WTC11 (cell line): ENCODE measurements at regions not wholly inside any gene's neighbourhood (a gene's known extent, or its start where the extent isn't known, plus 50 kb on each side); places are given as distances from the start of the nearest gene placed in this dataset.

ENCODE experiments used
- ATAC-seq: fragments of 200-7000 bp; cut with Tn5 transposase; 2 replicates; pipeline ENCODE4 v1.10.0; 2021; ENCODE audit warnings: mild to moderate bottlenecking, moderate library complexity
- CTCF ChIA-PET: fragments of 300-600 bp; sonication (Branson Sonifier 250); formaldehyde crosslinking; loops from one replicate; lab custom pipeline; 2021; ENCODE audit warnings: antibody characterized with exemption; lab: Charles Lee
- POLR2A ChIA-PET: fragments of 350-600 bp; sonication (Branson Sonifier 250); formaldehyde crosslinking; loops from one replicate; lab custom pipeline; 2021; ENCODE audit warnings: antibody characterized with exemption; lab: Charles Lee
- DNase-seq: peaks from one replicate; pipeline ENCODE4 v3.0.0; 2021; ENCODE audit warnings: low spot score
- H3K27ac Mint-ChIP-seq: 2 replicates; pipeline ENCODE4 v1.8.0; 2021; ENCODE audit warnings: mixed read lengths
- H3K27me3 Mint-ChIP-seq: 2 replicates; pipeline ENCODE4 v1.8.0; 2021; ENCODE audit warnings: low read depth, mild to moderate bottlenecking, moderate library complexity, mixed read lengths
- H3K36me3 Mint-ChIP-seq: 2 replicates; pipeline ENCODE4 v1.8.0; 2021; ENCODE audit warnings: mixed read lengths
- H3K4me1 Mint-ChIP-seq: 2 replicates; pipeline ENCODE4 v1.8.0; 2022; ENCODE audit warnings: mixed read lengths
- H3K4me3 Mint-ChIP-seq: 2 replicates; pipeline ENCODE4 v1.8.0; 2021; ENCODE audit warnings: mild to moderate bottlenecking, moderate library complexity, mixed read lengths
- H3K9me3 Mint-ChIP-seq: 2 replicates; pipeline ENCODE4 v1.8.0; 2021; ENCODE audit warnings: mixed read lengths
- CBFB ChIP-seq: sonication (generic); formaldehyde crosslinking; IDR thresholded peaks from 2 replicates; pipeline ENCODE4 v1.8.1; 2022; ENCODE audit warnings: mild to moderate bottlenecking, low read depth, missing genetic modification reagents
- CREB1 ChIP-seq: sonication (generic); formaldehyde crosslinking; IDR thresholded peaks from 2 replicates; pipeline ENCODE4 v1.8.0; 2023; ENCODE audit warnings: mild to moderate bottlenecking, missing genetic modification reagents
- CREM ChIP-seq: sonication (generic); formaldehyde crosslinking; IDR thresholded peaks from 2 replicates; pipeline ENCODE4 v1.8.1; 2022; ENCODE audit warnings: mild to moderate bottlenecking, missing genetic modification reagents, moderate library complexity
- ESRRA ChIP-seq: sonication (generic); formaldehyde crosslinking; IDR thresholded peaks from 2 replicates; pipeline ENCODE4 v1.8.1; 2022; ENCODE audit warnings: mild to moderate bottlenecking, missing genetic modification reagents, borderline replicate concordance
- FOXK1 ChIP-seq: sonication (generic); formaldehyde crosslinking; IDR thresholded peaks from 2 replicates; pipeline ENCODE4 v1.8.0; 2022; ENCODE audit warnings: mild to moderate bottlenecking, moderate library complexity, missing genetic modification reagents
- FOXP1 ChIP-seq: sonication (generic); formaldehyde crosslinking; IDR thresholded peaks from 2 replicates; pipeline ENCODE4 v1.8.0; 2022; ENCODE audit warnings: missing genetic modification reagents, mild to moderate bottlenecking, moderate library complexity, borderline replicate concordance
- MXD4 ChIP-seq: fragments of 250-450 bp; sonication (Bioruptor Pico); IDR thresholded peaks from 2 replicates; pipeline ENCODE4 v1.8.0; 2021; ENCODE audit warnings: mild to moderate bottlenecking, moderate library complexity, borderline replicate concordance
- NR1H2 ChIP-seq: sonication (generic); formaldehyde crosslinking; IDR thresholded peaks from 2 replicates; pipeline ENCODE4 v1.9.0; 2021; ENCODE audit warnings: mild to moderate bottlenecking, moderate library complexity, missing genetic modification reagents
- NR3C1 ChIP-seq: sonication (generic); formaldehyde crosslinking; conservative IDR thresholded peaks from 2 replicates; pipeline ENCODE4 v1.8.1; 2023; ENCODE audit warnings: low read depth, mild to moderate bottlenecking, missing genetic modification reagents
- RELA ChIP-seq: sonication (generic); formaldehyde crosslinking; IDR thresholded peaks from 2 replicates; pipeline ENCODE4 v1.8.1; 2022; ENCODE audit warnings: missing genetic modification reagents, mild to moderate bottlenecking, borderline replicate concordance
- RORB ChIP-seq: fragments of 250-450 bp; sonication (Bioruptor Pico); IDR thresholded peaks from 2 replicates; pipeline ENCODE4 v1.9.0; 2021; ENCODE audit warnings: mild to moderate bottlenecking
- SP1 ChIP-seq: sonication (generic); formaldehyde crosslinking; conservative IDR thresholded peaks from 2 replicates; pipeline ENCODE4 v1.8.1; 2022; ENCODE audit warnings: missing genetic modification reagents
- TP53 ChIP-seq: sonication (generic); formaldehyde crosslinking; IDR thresholded peaks from 2 replicates; pipeline ENCODE4 v1.8.1; 2023; ENCODE audit warnings: mild to moderate bottlenecking, missing genetic modification reagents
- ZNF219 ChIP-seq: sonication (generic); formaldehyde crosslinking; IDR thresholded peaks from 2 replicates; pipeline ENCODE4 v1.8.0; 2023; ENCODE audit warnings: missing genetic modification reagents, mild to moderate bottlenecking, borderline replicate concordance
- ZNF232 ChIP-seq: sonication (generic); formaldehyde crosslinking; IDR thresholded peaks from 2 replicates; pipeline ENCODE4 v1.8.0; 2022; ENCODE audit warnings: mild to moderate bottlenecking, missing genetic modification reagents
- ZNF317 ChIP-seq: sonication (generic); formaldehyde crosslinking; IDR thresholded peaks from 2 replicates; pipeline ENCODE4 v1.8.1; 2023; ENCODE audit warnings: low read depth, mild to moderate bottlenecking, moderate library complexity, missing genetic modification reagents, borderline replicate concordance
- ZNF396 ChIP-seq: fragments of 250-450 bp; sonication (Bioruptor Pico); IDR thresholded peaks from 2 replicates; pipeline ENCODE4 v1.8.0; 2021; ENCODE audit warnings: mild to moderate bottlenecking, moderate library complexity, borderline replicate concordance
- ZNF671 ChIP-seq: fragments of 250-450 bp; sonication (Bioruptor Pico); IDR thresholded peaks from 2 replicates; pipeline ENCODE4 v1.8.0; 2021; ENCODE audit warnings: mild to moderate bottlenecking
- TF ChIP-seq, protein P1 (sequence below): sonication (generic); formaldehyde crosslinking; IDR thresholded peaks from 2 replicates; pipeline ENCODE4 v1.8.1; 2022; ENCODE audit warnings: low read depth, mild to moderate bottlenecking, moderate library complexity, missing genetic modification reagents, borderline replicate concordance
- TF ChIP-seq, protein P2 (sequence below): sonication (generic); formaldehyde crosslinking; IDR thresholded peaks from 2 replicates; pipeline ENCODE4 v1.8.1; 2023; ENCODE audit warnings: mild to moderate bottlenecking, moderate library complexity, missing genetic modification reagents
- TF ChIP-seq, protein P3 (sequence below): sonication (generic); formaldehyde crosslinking; IDR thresholded peaks from 2 replicates; pipeline ENCODE4 v1.8.1; 2023; ENCODE audit warnings: mild to moderate bottlenecking, missing genetic modification reagents, moderate library complexity
- TF ChIP-seq, protein P4 (sequence below): sonication (generic); formaldehyde crosslinking; IDR thresholded peaks from 2 replicates; pipeline ENCODE4 v1.8.0; 2022; ENCODE audit warnings: missing genetic modification reagents
- TF ChIP-seq, protein P5 (sequence below): fragments of 250-450 bp; sonication (Bioruptor Pico); IDR thresholded peaks from 2 replicates; pipeline ENCODE4 v1.9.0; 2021; ENCODE audit warnings: mild to moderate bottlenecking

DNA sequence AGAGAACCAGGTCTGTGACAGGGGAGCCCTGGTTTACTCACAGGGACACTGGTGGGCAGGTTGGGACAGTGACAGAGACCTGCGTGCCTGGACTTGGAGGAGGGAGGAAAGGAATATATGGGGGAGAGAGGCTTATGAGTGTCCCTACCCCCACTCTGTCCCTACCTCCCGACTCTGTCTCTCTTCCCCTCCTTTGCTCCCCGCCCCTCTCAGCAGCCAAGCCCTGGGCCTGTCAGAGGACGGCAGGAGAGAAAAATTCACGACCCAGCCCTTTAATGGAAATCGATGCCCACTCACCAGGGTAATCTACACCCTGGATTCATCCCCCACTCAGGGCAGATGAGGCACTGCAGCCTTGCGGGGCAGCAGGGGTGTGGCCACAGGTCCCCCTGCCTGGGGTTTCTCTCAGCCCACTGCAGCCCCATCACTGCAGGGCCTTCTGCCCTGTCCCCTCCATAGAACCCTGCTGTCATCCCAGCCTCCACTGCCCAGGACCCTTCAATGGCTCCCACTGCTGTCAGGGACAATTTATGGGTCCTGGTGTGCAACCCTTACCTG lies 135.9 kb upstream of the LINGO1 start:
- DNase-seq: no peak
- no peaks in the 10 kb centered on the region for H3K36me3 Mint-ChIP-seq
- TF ChIP-seq, protein P1, sequence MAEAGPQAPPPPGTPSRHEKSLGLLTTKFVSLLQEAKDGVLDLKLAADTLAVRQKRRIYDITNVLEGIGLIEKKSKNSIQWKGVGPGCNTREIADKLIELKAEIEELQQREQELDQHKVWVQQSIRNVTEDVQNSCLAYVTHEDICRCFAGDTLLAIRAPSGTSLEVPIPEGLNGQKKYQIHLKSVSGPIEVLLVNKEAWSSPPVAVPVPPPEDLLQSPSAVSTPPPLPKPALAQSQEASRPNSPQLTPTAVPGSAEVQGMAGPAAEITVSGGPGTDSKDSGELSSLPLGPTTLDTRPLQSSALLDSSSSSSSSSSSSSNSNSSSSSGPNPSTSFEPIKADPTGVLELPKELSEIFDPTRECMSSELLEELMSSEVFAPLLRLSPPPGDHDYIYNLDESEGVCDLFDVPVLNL (CRISPR knock-in tag): no peak
- TF ChIP-seq ZNF671 (no peak), ZNF219 (no peak), NR3C1 (no peak), ZNF396 (CRISPR knock-in tag) (no peak), RELA (CRISPR knock-in tag) (no peak), NR1H2 (CRISPR knock-in tag) (no peak), ESRRA (CRISPR knock-in tag) (no peak), CREB1 (CRISPR knock-in tag) (no peak), CBFB (no peak), TP53 (no peak), FOXP1 (CRISPR knock-in tag) (no peak), ZNF317 (CRISPR knock-in tag) (no peak), FOXK1 (CRISPR knock-in tag) (no peak), CREM (no peak)
- TF ChIP-seq, protein P2, sequence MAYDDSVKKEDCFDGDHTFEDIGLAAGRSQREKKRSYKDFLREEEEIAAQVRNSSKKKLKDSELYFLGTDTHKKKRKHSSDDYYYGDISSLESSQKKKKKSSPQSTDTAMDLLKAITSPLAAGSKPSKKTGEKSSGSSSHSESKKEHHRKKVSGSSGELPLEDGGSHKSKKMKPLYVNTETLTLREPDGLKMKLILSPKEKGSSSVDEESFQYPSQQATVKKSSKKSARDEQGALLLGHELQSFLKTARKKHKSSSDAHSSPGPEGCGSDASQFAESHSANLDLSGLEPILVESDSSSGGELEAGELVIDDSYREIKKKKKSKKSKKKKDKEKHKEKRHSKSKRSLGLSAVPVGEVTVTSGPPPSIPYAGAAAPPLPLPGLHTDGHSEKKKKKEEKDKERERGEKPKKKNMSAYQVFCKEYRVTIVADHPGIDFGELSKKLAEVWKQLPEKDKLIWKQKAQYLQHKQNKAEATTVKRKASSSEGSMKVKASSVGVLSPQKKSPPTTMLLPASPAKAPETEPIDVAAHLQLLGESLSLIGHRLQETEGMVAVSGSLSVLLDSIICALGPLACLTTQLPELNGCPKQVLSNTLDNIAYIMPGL (CRISPR knock-in tag): no peak
- TF ChIP-seq, all 79 proteins: peak for 0
- Mint-ChIP-seq H3K9me3 (no peaks in the 10 kb centered on the region), H3K27ac (no peak overlapping the region), H3K27me3 (no peaks in the 10 kb centered on the region), H3K4me1 (peaks cover 23% of the 10 kb centered on the region), H3K4me3 (no peak overlapping the region)
- POLR2A ChIA-PET: no interaction called here
- CTCF ChIA-PET: interaction anchor here (0.7 to 2.3 kb wide), 10 partner anchors 15 to 151 kb away, joined by 3 to 15 read pairs (median 4); partner anchors contain the start of gene LINGO1
- ATAC-seq: no peak

DNA sequence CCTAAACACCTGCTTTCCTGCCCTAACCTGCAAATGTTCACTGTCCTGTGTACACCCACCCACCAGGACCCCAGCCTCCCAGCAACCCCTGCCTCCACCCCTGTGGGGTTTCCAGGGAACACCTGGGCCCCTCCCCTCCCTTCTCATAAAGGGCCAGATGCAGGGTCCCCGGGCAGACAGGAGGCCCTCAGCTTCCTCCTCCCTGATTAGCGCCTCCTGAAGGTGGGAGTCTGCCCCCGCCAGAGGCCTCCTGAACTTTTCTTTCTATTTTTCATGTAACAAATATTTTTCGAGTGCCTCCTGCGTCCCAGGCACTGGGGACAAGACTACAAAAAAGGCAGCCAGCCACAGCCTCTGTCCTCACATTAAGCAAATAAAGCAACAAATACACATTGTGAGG lies 135.4 kb upstream of the LINGO1 start:
- Mint-ChIP-seq H3K36me3 (no peaks in the 10 kb centered on the region), H3K9me3 (no peaks in the 10 kb centered on the region), H3K4me3 (no peak overlapping the region), H3K4me1 (peaks cover 27% of the 10 kb centered on the region), H3K27me3 (no peaks in the 10 kb centered on the region), H3K27ac (peak overlapping the region; percentile 39; the same call in 1 of the 2 replicates)
- POLR2A ChIA-PET: no interaction called here
- CTCF ChIA-PET: interaction anchor here (0.7 to 2.3 kb wide), 16 partner anchors 8 to 150 kb away, joined by 3 to 15 read pairs (median 4); partner anchors contain the start of gene LINGO1
- TF ChIP-seq, protein P3, sequence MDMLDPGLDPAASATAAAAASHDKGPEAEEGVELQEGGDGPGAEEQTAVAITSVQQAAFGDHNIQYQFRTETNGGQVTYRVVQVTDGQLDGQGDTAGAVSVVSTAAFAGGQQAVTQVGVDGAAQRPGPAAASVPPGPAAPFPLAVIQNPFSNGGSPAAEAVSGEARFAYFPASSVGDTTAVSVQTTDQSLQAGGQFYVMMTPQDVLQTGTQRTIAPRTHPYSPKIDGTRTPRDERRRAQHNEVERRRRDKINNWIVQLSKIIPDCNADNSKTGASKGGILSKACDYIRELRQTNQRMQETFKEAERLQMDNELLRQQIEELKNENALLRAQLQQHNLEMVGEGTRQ (CRISPR knock-in tag): no peak
- TF ChIP-seq SP1 (CRISPR knock-in tag) (0 out of 2 replicates have a peak, but pooled peaks have one; percentile 12), MXD4 (CRISPR knock-in tag) (no peak), ZNF232 (CRISPR knock-in tag) (no peak), ESRRA (CRISPR knock-in tag) (no peak), ZNF671 (no peak), RORB (CRISPR knock-in tag) (no peak)
- TF ChIP-seq, protein P4, sequence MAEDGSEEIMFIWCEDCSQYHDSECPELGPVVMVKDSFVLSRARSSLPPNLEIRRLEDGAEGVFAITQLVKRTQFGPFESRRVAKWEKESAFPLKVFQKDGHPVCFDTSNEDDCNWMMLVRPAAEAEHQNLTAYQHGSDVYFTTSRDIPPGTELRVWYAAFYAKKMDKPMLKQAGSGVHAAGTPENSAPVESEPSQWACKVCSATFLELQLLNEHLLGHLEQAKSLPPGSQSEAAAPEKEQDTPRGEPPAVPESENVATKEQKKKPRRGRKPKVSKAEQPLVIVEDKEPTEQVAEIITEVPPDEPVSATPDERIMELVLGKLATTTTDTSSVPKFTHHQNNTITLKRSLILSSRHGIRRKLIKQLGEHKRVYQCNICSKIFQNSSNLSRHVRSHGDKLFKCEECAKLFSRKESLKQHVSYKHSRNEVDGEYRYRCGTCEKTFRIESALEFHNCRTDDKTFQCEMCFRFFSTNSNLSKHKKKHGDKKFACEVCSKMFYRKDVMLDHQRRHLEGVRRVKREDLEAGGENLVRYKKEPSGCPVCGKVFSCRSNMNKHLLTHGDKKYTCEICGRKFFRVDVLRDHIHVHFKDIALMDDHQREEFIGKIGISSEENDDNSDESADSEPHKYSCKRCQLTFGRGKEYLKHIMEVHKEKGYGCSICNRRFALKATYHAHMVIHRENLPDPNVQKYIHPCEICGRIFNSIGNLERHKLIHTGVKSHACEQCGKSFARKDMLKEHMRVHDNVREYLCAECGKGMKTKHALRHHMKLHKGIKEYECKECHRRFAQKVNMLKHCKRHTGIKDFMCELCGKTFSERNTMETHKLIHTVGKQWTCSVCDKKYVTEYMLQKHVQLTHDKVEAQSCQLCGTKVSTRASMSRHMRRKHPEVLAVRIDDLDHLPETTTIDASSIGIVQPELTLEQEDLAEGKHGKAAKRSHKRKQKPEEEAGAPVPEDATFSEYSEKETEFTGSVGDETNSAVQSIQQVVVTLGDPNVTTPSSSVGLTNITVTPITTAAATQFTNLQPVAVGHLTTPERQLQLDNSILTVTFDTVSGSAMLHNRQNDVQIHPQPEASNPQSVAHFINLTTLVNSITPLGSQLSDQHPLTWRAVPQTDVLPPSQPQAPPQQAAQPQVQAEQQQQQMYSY: no peak
- TF ChIP-seq, protein P5, sequence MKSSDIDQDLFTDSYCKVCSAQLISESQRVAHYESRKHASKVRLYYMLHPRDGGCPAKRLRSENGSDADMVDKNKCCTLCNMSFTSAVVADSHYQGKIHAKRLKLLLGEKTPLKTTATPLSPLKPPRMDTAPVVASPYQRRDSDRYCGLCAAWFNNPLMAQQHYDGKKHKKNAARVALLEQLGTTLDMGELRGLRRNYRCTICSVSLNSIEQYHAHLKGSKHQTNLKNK (CRISPR knock-in tag): no peak
- DNase-seq: peak; percentile 38
- ATAC-seq: peak; percentile 85
